RWPE1 (cell line): ENCODE measurements at regions not wholly inside any gene's neighbourhood (a gene's known extent, or its start where the extent isn't known, plus 50 kb on each side); places are given as distances from the start of the nearest gene placed in this dataset.

Source experiments
- CTCF ChIA-PET: fragments of 350-600 bp; sonication (Branson Sonifier 250); formaldehyde crosslinking; extraction: SDS; loops from one replicate; lab custom pipeline; 2021; lab: Yijun Ruan, JAX
- POLR2A ChIA-PET: fragments of 400-600 bp; formaldehyde crosslinking; extraction: SDS; loops from one replicate; lab custom pipeline; 2020; ENCODE audit warnings: antibody characterized with exemption; ENCODE audit not compliant: low non-redundant PET; lab: Yijun Ruan, JAX
- DNase-seq: peaks from one replicate; pipeline ENCODE4 v3.0.0; 2012; ENCODE audit warnings: low spot score
- H3K27ac ChIP-seq: fragments of 450-650 bp; 2 replicates; pipeline ENCODE4 v1.5.1; 2017
- TF ChIP-seq, protein P1 (sequence below): fragments of 450-650 bp; conservative IDR thresholded peaks from 2 replicates; pipeline ENCODE4 v1.5.1; 2017; ENCODE audit warnings: low read depth, mild to moderate bottlenecking

DNA sequence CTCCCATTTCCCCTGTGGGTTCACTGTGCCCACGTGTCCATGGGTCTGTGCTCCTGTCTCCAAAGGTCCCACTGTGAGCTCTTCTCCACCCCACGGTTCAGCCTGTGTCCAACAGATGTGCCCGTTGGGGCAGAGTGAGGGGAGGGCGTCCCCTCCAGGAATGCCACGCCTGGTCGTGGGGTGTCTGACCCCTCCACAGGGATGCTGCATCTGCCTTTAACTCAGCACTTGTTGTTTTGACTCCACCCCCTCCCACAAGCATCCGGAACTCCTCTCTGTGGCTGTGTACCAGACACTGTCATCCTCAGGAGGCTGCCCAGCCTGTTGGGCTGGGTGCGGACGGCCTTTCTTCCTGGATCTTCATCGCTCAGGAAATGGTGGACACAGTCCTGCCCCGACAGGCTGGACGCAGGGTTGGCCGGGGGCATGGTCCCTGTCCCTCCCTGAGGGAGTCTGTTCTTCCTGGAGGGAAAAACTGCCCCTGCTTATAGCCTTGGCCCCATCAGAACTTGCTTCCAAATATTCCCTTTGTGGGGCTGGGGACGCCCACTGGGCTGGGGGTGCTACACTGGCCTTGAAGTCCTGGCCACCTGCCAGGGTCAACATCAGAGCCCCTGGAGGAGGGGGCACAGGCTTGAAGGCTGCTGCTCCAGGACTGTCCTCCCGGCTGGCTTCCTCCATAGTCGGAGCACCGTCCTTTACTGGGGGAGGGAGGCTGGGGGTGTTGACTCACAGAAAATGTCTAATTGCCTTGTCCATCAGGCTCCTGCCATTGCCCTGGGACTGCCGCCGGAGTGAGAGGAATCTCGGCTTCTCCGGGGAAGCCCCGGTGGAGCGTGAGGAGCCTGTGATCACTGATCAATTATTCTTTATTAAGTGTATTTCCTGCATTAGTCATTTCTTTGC, 182.0 kb upstream of the C1orf174 start:
- TF ChIP-seq, protein P1, sequence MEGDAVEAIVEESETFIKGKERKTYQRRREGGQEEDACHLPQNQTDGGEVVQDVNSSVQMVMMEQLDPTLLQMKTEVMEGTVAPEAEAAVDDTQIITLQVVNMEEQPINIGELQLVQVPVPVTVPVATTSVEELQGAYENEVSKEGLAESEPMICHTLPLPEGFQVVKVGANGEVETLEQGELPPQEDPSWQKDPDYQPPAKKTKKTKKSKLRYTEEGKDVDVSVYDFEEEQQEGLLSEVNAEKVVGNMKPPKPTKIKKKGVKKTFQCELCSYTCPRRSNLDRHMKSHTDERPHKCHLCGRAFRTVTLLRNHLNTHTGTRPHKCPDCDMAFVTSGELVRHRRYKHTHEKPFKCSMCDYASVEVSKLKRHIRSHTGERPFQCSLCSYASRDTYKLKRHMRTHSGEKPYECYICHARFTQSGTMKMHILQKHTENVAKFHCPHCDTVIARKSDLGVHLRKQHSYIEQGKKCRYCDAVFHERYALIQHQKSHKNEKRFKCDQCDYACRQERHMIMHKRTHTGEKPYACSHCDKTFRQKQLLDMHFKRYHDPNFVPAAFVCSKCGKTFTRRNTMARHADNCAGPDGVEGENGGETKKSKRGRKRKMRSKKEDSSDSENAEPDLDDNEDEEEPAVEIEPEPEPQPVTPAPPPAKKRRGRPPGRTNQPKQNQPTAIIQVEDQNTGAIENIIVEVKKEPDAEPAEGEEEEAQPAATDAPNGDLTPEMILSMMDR, result no peak
- ChIA-PET POLR2A (no interaction called here), CTCF (interaction anchor here (0.6 kb wide), 1 partner anchor 26 kb away, joined by 3 read pairs; no protein-coding TSS in a partner anchor)
- DNase-seq, result no peak
- H3K27ac ChIP-seq, result no peak overlapping the region

DNA sequence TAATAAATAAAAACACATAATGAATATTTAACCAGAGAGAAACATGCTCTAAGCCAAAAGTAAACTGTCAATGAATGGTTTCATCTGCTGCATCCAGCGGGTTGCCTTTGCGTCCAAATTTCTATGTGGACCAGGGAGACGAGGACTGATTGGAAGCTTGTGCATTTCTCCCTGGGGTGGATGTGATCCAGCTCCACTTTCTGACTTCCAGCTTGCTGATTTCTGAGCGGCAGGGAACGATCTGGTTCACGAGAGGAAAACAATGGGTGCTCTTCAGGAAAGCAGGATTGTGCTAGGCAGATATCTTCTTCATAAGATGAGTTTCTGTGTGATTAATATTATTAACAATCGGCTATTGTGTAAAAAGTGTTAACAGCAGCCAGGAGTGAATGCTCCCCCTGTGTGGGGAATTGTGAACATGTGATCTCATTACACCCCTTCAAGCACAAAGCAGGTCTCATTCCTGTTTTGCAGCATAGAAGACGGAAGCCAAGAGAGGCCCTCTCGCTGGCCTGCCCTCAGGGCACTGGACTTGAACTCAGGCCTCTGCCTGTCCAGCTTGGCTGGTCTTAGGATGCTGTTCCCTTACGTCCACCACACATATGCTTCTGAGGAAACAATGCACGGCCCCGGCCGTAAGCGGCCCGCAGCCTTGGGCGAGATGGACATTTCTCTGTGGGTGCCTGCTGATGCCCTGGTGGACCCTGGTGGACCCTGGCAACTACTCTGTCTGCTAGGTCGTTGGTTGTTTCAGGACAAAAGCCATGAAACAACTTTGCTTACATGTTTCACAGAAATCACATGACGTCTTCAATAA, 183.4 kb upstream of the C1orf174 start:
- TF ChIP-seq, protein P1, result no peak
- DNase-seq, result no peak
- no peak overlapping the region for H3K27ac ChIP-seq
- CTCF ChIA-PET, result interaction anchor here (0.6 kb wide), 1 partner anchor 30 kb away, joined by 3 read pairs; no protein-coding TSS in a partner anchor
- POLR2A ChIA-PET, result no interaction called here

DNA sequence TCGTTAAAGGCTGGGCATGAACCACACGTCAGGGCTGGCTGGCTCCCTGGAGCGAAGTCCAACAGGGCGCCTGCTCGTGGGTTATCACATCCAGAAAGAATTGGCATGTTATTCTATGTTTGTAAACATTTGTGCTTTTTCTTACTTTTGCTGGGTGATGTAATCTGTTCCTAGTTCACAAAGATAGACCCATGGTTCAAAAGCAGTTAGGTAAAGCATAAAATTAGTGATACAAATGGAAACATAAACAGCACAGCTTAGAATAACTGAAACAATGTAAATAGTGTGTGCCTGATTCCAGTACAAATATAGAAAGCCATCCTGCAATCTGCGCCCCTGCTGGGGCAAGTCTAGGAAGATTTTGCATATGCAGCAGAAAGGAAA, 184.0 kb upstream of the C1orf174 start:
- POLR2A ChIA-PET, result no interaction called here
- DNase-seq, result no peak
- TF ChIP-seq, protein P1, result no peak
- H3K27ac ChIP-seq, result no peak overlapping the region
- CTCF ChIA-PET, result no interaction called here

DNA sequence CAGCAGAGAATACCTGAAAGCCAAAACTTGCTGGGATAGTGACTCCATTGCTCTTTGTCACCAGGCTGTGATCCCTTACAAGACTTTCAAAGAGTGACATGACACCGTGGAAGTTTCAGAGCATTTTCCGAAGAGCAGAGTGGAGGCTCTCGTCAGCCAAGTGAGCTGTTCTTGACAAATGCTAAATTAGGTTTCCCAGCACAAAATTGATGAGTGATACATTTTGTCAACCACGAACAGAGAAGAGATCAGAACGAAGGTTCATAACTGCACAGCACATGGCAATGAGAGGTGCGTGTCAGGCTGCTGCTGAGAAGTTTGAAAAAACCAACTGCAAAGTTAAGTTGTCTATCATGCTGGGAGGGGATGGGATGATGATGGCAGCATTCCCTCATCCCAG, 184.4 kb upstream of the C1orf174 start:
- no peak overlapping the region for H3K27ac ChIP-seq
- ChIA-PET CTCF (no interaction called here), POLR2A (no interaction called here)
- DNase-seq, result no peak
- TF ChIP-seq, protein P1, result no peak

DNA sequence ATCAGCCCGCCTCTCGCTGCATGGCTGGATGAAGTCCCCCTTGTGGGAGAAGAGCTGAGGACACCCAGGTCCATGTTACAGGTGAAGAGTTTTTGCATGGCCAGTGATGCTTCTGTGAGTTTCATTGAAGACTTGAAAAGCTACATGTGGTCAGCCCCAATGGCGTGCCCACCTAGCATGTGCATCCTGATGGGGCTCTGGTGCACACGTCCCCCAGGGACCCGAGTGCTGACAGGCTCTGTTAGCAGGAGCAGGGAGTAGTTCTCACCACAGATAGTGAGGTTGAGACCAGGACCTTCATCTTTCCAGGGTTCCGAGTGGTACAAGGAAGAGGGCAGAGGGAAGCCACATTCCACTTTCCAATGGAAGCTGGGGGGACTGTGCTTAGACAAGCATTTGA, 184.8 kb upstream of the C1orf174 start:
- TF ChIP-seq, protein P1, result no peak
- DNase-seq, result no peak
- H3K27ac ChIP-seq, result no peak overlapping the region
- CTCF ChIA-PET, result no interaction called here
- POLR2A ChIA-PET, result no interaction called here

DNA sequence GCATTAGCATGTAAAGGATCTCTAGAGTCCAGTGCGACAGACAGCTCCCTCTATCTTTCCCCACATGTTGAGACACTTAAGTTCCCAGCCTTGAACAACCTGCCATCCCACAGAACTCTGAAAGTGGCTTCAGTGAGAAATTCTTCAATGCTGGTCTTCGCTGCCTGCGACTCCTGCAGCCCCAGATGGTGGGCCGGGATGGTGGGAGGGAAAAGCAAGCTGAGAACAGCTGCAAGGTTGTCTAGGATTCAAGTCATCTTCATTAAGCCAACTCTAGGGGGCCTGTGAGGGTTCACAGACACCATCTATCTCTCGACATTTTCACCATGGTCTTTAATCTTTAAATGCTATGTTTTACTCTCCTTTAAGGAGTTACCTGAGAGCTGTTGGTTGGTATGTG, 185.5 kb upstream of the C1orf174 start:
- ChIA-PET POLR2A (no interaction called here), CTCF (interaction anchor here (0.7 kb wide), 1 partner anchor 259 kb away, joined by 4 read pairs; no protein-coding TSS in a partner anchor)
- no peak for DNase-seq
- no peak overlapping the region for H3K27ac ChIP-seq
- TF ChIP-seq, protein P1, result no peak
